RWPE2 (cell line): ENCODE measurements at regions not wholly inside any gene's neighbourhood (a gene's known extent, or its start where the extent isn't known, plus 50 kb on each side); places are given as distances from the start of the nearest gene placed in this dataset.

ENCODE experiments used
- ATAC-seq: fragments of 200-7000 bp; cut with Tn5 transposase; 3 replicates; pipeline ENCODE4 v1.9.1; 2021; ENCODE audit warnings: low read depth
- DNase-seq: peaks from one replicate; pipeline ENCODE4 v3.0.0-alpha.2; 2020; ENCODE audit warnings: low spot score
- H3K27ac ChIP-seq: fragments of 450-650 bp; 2 replicates; pipeline ENCODE4 v1.5.1; 2017; ENCODE audit warnings: mild to moderate bottlenecking; ENCODE audit not compliant: poor library complexity, severe bottlenecking
- H3K27me3 ChIP-seq: fragments of 250-450 bp; sonication (Bioruptor Pico); 2 replicates; pipeline ENCODE4 v1.5.1; 2021; ENCODE audit warnings: mild to moderate bottlenecking, moderate library complexity; ENCODE audit not compliant: insufficient read depth, poor library complexity, severe bottlenecking
- H3K36me3 ChIP-seq: fragments of 250-450 bp; sonication (Bioruptor Pico); 2 replicates; pipeline ENCODE4 v1.5.1; 2020; ENCODE audit warnings: low read depth, mild to moderate bottlenecking, moderate library complexity
- H3K4me1 ChIP-seq: fragments of 250-450 bp; sonication (Bioruptor Pico); 2 replicates; pipeline ENCODE4 v1.5.1; 2021; ENCODE audit warnings: mild to moderate bottlenecking, moderate library complexity; ENCODE audit not compliant: insufficient read depth, poor library complexity, severe bottlenecking
- H3K4me3 ChIP-seq: fragments of 250-450 bp; sonication (Bioruptor Pico); 2 replicates; pipeline ENCODE4 v1.5.1; 2021; ENCODE audit warnings: mild to moderate bottlenecking, moderate library complexity; ENCODE audit not compliant: severe bottlenecking
- H3K9me3 ChIP-seq: fragments of 250-450 bp; sonication (Bioruptor Pico); 2 replicates; pipeline ENCODE4 v1.5.1; 2021; ENCODE audit warnings: mild to moderate bottlenecking, moderate library complexity; ENCODE audit not compliant: severe bottlenecking
- TF ChIP-seq, protein P1 (sequence below): fragments of 450-650 bp; IDR thresholded peaks from one replicate; pipeline ENCODE4 v1.5.1; 2017; ENCODE audit warnings: mild to moderate bottlenecking, moderate library complexity; ENCODE audit not compliant: poor library complexity, severe bottlenecking

DNA sequence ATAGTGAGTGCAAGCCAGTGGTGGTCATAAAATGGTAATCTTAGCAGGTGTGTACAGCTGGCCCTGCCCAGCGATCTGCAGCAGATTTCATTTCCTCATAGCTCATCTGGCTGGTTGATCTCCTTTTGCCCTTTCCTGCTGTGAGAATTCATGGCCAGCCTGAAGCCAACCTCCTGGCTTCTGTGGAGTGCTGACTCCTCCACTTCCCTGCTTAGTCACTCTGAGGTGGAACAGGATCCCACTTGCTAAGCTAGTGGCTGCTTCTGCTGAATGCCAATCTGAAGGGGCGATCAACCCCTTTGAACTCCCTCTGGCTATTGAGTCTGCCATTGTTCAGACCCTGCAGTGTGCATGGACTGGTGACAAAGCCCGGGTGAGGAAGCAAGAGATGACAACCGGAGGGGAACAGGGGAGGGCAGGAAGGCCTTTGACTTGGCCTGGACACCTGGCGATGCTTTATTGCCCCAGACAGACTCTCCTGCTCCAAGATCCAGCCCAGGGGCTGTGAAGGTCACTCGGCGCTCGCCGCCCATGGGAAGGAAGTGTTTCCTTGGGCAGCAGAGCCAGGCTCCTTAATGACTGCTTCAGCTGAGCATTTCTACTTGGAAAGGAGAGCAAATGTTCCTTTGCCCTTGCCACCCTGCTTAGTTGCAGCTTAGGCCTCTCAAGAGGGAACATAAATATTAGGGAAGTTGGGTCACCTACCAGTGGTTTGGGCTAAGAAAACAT, 341.1 kb downstream of the ZSWIM6 start:
- ATAC-seq = peak; percentile 98

DNA sequence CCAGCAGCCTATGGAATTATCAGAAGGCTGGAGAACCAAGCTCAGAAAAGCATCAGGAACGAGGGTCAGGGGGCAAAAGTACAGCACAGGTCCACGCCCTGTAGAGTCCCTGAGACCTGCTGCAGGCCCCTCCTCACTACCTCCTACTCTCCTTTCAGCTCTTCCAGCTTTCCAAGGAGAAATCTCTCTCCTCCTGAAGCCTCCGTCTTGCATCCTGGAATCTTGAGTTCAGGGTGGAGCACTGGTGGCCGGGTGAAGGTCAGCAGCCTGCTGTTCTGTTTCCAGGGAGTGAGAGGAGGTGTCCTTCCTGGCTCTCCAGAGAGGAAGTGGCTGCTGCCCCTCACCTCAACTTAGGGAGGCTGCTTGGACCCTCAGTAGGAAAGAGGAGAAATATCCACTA, 342.3 kb downstream of the ZSWIM6 start:
- no peaks in the 10 kb centered on the region for H3K27me3 ChIP-seq
- DNase-seq (no peak), ATAC-seq (no peak)
- no peaks in the 10 kb centered on the region for H3K9me3 ChIP-seq
- TF ChIP-seq, protein P1, sequence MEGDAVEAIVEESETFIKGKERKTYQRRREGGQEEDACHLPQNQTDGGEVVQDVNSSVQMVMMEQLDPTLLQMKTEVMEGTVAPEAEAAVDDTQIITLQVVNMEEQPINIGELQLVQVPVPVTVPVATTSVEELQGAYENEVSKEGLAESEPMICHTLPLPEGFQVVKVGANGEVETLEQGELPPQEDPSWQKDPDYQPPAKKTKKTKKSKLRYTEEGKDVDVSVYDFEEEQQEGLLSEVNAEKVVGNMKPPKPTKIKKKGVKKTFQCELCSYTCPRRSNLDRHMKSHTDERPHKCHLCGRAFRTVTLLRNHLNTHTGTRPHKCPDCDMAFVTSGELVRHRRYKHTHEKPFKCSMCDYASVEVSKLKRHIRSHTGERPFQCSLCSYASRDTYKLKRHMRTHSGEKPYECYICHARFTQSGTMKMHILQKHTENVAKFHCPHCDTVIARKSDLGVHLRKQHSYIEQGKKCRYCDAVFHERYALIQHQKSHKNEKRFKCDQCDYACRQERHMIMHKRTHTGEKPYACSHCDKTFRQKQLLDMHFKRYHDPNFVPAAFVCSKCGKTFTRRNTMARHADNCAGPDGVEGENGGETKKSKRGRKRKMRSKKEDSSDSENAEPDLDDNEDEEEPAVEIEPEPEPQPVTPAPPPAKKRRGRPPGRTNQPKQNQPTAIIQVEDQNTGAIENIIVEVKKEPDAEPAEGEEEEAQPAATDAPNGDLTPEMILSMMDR = no peak
- H3K36me3 ChIP-seq = no peaks in the 10 kb centered on the region
- H3K4me3 ChIP-seq = no peak overlapping the region
- peaks cover 2% of the 10 kb centered on the region for H3K4me1 ChIP-seq
- no peak overlapping the region for H3K27ac ChIP-seq

More for the DNA sequence above, 341.1 kb downstream of the ZSWIM6 start:
- TF ChIP-seq, protein P1 = no peak
- no peak overlapping the region for H3K27ac ChIP-seq
- no peaks in the 10 kb centered on the region for H3K36me3 ChIP-seq
- no peak for DNase-seq
- H3K9me3 ChIP-seq = no peaks in the 10 kb centered on the region
- no peaks in the 10 kb centered on the region for H3K27me3 ChIP-seq
- no peak overlapping the region for H3K4me3 ChIP-seq
- peaks cover 2% of the 10 kb centered on the region for H3K4me1 ChIP-seq

DNA sequence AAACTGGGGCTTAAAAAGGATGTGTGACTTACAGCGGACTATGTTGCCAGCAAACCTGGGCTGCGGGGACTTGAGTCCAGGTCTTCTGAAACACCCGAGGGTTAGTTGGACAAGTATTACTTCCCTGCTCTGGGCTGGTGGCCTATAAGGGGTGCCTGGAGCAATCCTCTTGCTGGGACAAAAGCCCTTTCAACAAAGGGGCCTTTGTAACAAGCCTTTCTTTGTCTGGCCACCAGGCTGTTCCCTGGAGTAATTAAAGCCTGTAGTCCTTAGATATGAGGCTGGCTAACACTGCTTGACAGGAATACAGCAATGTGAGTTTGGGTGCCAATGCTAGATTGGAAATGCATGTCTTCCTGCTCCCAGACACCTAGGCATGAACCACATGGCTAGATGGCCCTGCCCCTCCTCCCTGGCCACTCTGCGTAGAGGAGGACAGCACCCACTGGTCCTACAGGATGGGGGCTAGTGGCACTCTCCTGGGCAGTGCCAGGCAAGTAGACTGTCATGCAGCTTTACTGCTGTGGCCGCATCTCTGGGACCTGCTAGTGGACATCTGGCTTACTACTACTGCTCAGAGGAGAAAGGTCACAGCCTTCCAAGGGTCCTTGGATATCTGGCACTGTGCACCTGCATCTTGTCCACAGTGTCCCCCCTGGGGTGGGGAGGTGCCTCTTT, 343.1 kb downstream of the ZSWIM6 start:
- no peak overlapping the region for H3K4me3 ChIP-seq
- H3K27me3 ChIP-seq = no peaks in the 10 kb centered on the region
- peaks cover 2% of the 10 kb centered on the region for H3K4me1 ChIP-seq
- no peaks in the 10 kb centered on the region for H3K36me3 ChIP-seq
- H3K27ac ChIP-seq = no peak overlapping the region
- DNase-seq (no peak), ATAC-seq (no peak)
- no peaks in the 10 kb centered on the region for H3K9me3 ChIP-seq
- TF ChIP-seq, protein P1 = peak; percentile 8

DNA sequence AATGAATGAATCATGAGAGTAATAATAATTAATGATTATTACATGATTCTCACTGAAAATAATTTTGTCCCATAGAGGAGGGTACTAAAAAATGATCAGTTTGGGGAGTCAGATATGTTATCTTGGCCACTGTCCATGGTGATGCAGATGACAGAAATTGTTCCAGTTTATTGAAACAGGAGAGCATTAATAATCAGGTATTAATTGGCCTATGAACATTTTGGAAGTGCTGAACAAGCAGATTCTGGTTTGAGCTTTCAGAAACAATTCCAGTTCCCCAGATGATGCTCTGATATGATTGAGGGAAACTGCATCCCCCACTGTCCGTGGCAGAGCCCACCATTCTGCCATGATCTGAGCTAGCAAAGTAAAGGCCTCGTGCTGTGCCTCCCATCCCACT, 345.2 kb downstream of the ZSWIM6 start:
- DNase-seq = no peak
- H3K4me1 ChIP-seq = peaks cover 2% of the 10 kb centered on the region
- no peaks in the 10 kb centered on the region for H3K36me3 ChIP-seq
- H3K4me3 ChIP-seq = no peak overlapping the region
- TF ChIP-seq, protein P1 = no peak
- H3K27ac ChIP-seq = no peak overlapping the region
- no peaks in the 10 kb centered on the region for H3K27me3 ChIP-seq
- ATAC-seq = no peak
- H3K9me3 ChIP-seq = no peaks in the 10 kb centered on the region

DNA sequence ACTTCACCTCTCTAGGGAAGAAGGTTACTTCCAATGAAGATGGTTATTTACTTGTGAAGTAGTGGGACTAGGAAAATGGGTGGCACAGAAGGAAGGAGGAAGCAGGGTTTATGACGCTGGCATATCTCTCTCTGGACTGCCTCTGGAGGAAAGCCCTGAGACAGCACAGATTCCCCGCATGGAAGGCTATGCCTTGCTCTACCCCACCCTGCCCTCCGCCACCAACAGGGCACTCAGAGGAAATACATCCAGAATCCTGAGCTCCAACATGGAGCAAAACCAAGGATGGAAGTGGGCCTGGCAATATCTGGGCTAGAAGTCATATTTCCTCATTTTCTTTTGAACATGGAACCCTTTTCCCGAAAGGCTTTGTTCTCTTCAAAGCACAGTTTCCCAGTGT, 346.9 kb downstream of the ZSWIM6 start:
- Histone ChIP-seq H3K27ac (no peak overlapping the region), H3K9me3 (no peaks in the 10 kb centered on the region), H3K4me3 (no peak overlapping the region), H3K36me3 (no peaks in the 10 kb centered on the region), H3K4me1 (no peaks in the 10 kb centered on the region), H3K27me3 (no peaks in the 10 kb centered on the region)
- TF ChIP-seq, protein P1 = no peak
- DNase-seq (no peak), ATAC-seq (0 out of 3 replicates have a peak, but pooled peaks have one; percentile 19)
